Fibroblast of upper back skin (primary cell): ENCODE measurements at regions not wholly inside any gene's neighbourhood (a gene's known extent, or its start where the extent isn't known, plus 50 kb on each side); places are given as distances from the start of the nearest gene placed in this dataset.

Experiments used
- DNase-seq: peaks from one replicate; pipeline ENCODE4 v3.0.0-alpha.2; 2013

GRCh38 chr12:124489220-124489619, 78.2 kb downstream of the NCOR2 start:
- DNase-seq, result no peak

- DNase-seq, result no peak
Measured at GRCh38 chr12:124488520-124488919, 78.9 kb downstream of the NCOR2 start.

- no peak for DNase-seq
Measured at GRCh38 chr12:124487834-124488165, 79.6 kb downstream of the NCOR2 start.

GRCh38 chr12:124487066-124487833, 80.2 kb downstream of the NCOR2 start:
- DNase-seq, result no peak

- no peak for DNase-seq
Measured at GRCh38 chr12:124486346-124486963, 81.0 kb downstream of the NCOR2 start.

GRCh38 chr12:124485371-124485770, 82.0 kb downstream of the NCOR2 start:
- no peak for DNase-seq

- no peak for DNase-seq
Measured at GRCh38 chr12:124484526-124484953, 82.9 kb downstream of the NCOR2 start.

GRCh38 chr12:124484067-124484466, 83.3 kb downstream of the NCOR2 start:
- DNase-seq, result no peak

- DNase-seq, result no peak
Measured at GRCh38 chr12:124482901-124483799, 84.3 kb downstream of the NCOR2 start.

GRCh38 chr12:124482567-124482893, 84.9 kb downstream of the NCOR2 start:
- DNase-seq, result no peak

- no peak for DNase-seq
Measured at GRCh38 chr12:124481772-124482566, 85.4 kb downstream of the NCOR2 start.

- no peak for DNase-seq
Measured at GRCh38 chr12:124481257-124481750, 86.1 kb downstream of the NCOR2 start.

GRCh38 chr12:124480469-124481256, 86.7 kb downstream of the NCOR2 start:
- peak; percentile 47 for DNase-seq

GRCh38 chr12:124479680-124480468, 87.5 kb downstream of the NCOR2 start:
- no peak for DNase-seq

- DNase-seq, result no peak
Measured at GRCh38 chr12:124478985-124479645, 88.3 kb downstream of the NCOR2 start.

- DNase-seq, result no peak
Measured at GRCh38 chr12:124478416-124478815, 89.0 kb downstream of the NCOR2 start.

- no peak for DNase-seq
Measured at GRCh38 chr12:124477107-124477915, 90.1 kb downstream of the NCOR2 start.

- DNase-seq, result no peak
Measured at GRCh38 chr12:124476011-124476400, 91.4 kb downstream of the NCOR2 start.

- DNase-seq, result no peak
Measured at GRCh38 chr12:124475295-124476010, 92.0 kb downstream of the NCOR2 start.
